HG02981 (cell line): ENCODE measurements at regions not wholly inside any gene's neighbourhood (a gene's known extent, or its start where the extent isn't known, plus 50 kb on each side); places are given as distances from the start of the nearest gene placed in this dataset.
"Not testable (repeated sequence)": the region's sequence is repeated elsewhere in the genome, so short reads cannot be mapped to it uniquely, and the experiment has no call there.

Experiments used
- ATAC-seq: cut with Tn5 transposase; IDR thresholded peaks from one replicate; pipeline ENCODE4 v1.9.1; 2021; ENCODE audit warnings: mild to moderate bottlenecking, moderate library complexity; ENCODE audit not compliant: unreplicated experiment

GRCh38 chr14:27211741-27212140 lies 613.9 kb upstream of the NOVA1 start:
- ATAC-seq, result no peak

DNA sequence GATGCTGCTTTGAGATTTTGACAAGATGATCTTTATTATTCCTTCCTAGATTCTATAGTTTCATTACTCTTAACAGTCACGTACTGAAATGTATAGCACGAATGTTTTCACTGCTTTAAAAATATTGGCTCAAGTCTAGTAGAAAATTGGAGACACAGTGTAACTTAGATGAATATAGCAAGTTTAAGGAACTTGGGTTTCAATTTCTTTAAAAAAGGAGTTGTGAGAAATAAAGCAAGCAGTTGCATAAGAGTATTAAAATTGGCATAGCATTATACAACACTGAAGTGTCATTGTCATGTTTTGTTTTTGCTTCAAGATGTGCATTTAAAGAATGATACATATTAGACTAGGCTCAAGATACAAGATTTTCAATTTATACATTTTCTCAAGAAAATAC lies 624.8 kb upstream of the NOVA1 start:
- ATAC-seq, result no peak

DNA sequence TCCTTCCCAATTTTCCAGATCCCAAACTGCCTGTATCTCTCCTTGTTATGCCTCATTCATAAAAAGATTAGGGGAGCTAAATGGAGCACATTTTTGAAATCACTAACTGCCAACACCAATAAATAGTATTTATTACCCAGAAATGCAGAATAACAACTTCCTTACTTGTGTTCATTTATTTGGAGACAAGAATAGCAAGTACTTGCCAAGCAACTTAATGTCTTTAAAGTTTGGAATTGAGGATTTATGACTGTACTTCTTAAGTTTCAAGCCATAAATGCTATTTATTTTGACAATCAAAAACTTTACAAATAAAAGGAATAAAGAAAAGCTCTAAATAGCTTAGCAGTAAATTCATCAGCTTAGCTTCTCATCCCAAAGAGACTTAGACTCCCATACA lies 626.1 kb upstream of the NOVA1 start:
- no peak for ATAC-seq

DNA sequence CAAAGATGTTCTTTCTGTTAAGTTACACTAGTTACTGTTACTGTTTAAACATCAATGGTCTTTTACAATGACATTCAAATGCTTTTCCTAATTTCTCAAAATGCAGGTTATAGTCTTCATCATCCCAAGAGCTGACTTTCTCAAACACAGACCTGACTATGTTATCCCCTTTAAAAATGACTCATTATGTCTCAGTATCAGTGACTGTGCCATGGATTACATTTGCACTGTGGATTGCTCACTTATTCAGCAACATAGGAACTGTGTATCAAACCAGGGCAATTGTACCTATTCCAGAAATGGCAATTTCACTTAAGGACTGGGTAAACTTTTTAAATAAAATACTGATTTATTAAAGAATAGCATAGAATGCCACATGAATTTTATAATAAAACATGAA lies 630.2 kb upstream of the NOVA1 start:
- no peak for ATAC-seq

- no peak for ATAC-seq
Measured at GRCh38 chr14:27234331-27234730, 636.5 kb upstream of the NOVA1 start.

DNA sequence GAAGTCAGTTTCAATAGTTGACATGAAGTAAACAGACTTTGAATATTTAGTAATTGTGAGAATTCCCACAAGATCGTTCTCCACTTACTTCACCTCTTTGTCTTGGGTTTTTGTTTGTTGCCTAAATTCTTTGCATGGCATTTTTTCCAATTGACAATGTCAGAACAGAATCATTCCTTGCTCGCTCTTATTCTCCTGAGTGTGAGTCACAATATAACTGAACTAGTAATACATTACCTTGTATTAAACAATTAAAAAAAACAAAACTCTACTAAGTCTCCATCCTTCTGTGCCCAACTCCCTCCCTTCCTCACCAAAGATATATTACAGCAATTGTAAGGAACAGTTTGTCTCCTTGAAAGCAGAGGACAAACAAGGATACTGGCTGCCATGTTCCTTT lies 638.8 kb upstream of the NOVA1 start:
- ATAC-seq, result no peak

DNA sequence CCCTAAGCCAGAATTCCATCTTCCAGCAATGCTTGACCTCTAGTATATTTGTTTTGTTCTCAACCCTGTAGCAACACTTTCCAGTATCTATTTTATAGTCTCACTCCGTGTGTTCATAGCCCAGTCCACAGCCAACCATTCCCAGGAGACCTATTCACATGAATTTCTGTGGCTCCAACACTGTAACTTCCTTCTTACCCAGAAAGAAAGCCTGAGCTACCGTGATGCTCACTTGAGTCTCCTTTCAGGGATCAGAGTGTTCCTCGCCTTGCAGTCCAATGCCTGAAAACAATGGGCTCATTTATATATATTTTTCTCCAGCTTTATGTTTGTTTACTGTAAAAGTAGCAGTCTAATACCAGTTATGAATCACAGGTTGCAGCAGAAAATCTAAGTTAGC lies 645.0 kb upstream of the NOVA1 start:
- ATAC-seq, result no peak

DNA sequence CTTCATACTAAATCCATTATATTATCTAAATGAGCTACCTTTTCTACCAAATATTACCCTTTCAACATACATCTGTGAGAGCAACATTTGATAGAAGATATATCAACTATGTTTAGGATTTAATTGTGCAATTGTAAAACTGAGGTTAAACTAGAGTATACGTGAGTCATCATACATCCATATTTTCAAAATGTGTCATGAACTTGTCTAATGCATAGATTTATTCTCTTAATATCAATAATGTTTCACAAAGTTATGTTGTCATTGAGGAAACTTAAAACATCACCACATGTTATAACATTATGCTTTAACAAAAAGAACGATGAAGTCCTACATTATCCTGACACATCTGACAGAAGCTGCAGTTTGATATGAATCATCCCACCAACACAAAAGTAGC lies 645.5 kb upstream of the NOVA1 start:
- ATAC-seq, result no peak

DNA sequence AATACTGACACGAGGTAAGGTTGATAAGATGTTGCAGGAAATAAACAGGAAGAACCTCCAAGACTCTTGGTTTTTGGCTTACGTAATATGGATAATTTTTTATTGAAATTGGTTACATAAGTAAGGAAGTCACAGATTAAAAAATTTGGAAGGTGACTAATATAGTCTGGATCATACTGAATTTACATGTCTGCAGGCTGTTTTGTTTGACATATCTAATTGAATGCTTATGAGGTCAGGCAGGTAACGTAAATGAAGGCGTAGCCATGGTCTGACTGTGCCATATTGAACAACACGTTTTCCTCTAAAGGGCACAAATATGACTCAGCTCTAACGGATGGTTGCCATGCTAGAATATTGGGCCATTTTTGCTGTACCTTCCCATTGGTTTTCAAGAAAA lies 648.1 kb upstream of the NOVA1 start:
- ATAC-seq, result no peak

DNA sequence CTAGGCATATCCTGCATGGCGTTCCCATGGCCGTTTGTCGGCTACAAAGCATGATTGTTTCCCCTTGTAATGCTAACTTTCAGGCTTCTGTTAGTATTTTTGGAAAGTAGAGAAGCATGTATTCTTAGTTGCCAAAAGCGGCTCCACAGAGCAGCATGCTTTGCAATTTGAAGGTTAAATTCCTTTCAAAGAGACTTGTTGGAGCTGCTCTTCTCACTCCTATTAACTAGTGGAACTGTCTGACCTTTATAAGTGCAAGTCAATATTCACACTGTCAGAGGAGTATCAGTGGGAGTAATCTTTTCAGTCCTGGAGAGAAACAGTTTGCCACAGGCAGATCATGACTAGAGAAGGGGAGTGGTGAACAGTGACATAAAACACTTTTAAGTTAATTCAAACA lies 656.1 kb upstream of the NOVA1 start:
- no peak for ATAC-seq

DNA sequence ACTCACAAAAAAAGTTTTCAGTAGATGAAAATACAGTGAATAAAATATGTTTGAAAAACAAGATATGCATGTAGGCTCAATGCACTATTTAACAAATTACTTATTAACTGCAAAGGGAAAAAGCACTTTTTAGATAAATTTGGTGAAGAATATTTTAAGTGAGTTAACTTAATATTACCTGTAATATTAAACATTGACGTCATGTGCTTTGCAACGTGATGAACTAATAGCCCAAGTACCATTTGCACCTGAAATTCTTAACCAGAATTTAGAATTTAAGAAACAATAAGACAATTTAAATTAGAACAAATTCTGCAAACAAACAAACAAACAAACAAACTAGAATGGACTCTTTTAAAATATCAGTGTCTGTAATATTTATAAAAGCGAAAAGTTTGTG lies 659.0 kb upstream of the NOVA1 start:
- ATAC-seq, result no peak

DNA sequence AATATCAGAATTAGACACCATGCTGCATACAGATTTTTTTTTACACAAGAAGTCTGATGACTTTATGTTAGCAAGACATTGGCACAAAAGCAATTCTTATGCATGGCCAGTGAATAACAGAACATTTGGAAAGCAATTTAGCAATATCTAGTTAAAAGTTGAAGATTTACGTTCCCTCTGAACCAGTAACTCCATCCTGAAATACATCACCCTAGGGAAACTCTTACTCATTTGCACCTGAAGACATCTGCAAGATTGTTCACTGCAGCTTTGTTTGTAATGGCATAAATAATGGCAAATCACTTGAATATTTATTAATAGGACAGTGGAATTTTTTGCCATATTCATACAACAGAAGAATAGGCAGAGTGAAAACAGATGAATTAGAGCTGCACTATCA lies 670.0 kb upstream of the NOVA1 start:
- ATAC-seq, result no peak

DNA sequence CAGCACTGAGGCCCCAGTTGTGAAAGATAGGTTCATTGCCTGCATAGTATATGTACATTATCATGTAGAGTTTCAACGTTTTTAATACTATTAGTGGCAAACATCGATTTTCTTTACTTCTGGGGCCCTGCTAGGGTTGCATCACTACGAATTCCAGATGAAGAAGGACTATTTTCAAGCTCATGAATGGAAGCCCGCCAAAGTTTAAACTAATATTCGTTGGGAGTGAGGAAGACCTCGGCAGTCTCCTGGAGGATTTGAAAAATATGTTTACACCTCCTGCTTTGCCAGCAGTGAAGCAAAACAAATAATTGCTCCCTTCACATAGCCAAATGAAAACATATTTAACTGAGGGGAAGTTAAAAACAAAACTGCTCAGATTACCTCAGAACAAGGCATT lies 672.9 kb upstream of the NOVA1 start:
- no peak for ATAC-seq

DNA sequence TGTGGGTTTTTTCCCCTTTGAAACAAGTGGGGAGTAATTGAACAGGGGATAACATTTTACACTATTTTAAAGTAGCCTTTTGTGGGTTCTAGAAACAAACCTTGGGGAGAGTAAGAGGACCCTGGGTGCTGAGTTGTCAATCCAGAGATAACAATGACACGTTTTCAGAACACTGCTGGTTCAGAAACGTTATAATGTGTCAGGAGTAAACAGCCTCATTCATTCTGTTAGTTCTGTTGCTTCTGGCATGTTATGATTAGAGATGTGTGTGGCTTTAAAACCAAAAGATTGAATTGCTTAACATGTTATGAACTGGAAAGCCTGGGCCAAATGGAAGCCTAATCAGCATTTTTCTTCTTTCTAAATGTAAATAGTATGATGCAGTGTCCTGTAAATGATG lies 680.5 kb upstream of the NOVA1 start:
- no peak for ATAC-seq

GRCh38 chr14:27305441-27305945 lies 707.7 kb upstream of the NOVA1 start:
- ATAC-seq, result no peak

- ATAC-seq, result not testable (repeated sequence)
Measured at GRCh38 chr14:27312730-27313129, 714.9 kb upstream of the NOVA1 start.

- ATAC-seq, result no peak
Measured at GRCh38 chr14:27314231-27314630, 716.4 kb upstream of the NOVA1 start.

GRCh38 chr14:27315477-27315876 lies 717.6 kb upstream of the NOVA1 start:
- ATAC-seq, result no peak

- ATAC-seq, result no peak
Measured at GRCh38 chr14:27315947-27316346, 718.1 kb upstream of the NOVA1 start.

- ATAC-seq, result no peak
Measured at GRCh38 chr14:27318774-27319420, 721.1 kb upstream of the NOVA1 start.

DNA sequence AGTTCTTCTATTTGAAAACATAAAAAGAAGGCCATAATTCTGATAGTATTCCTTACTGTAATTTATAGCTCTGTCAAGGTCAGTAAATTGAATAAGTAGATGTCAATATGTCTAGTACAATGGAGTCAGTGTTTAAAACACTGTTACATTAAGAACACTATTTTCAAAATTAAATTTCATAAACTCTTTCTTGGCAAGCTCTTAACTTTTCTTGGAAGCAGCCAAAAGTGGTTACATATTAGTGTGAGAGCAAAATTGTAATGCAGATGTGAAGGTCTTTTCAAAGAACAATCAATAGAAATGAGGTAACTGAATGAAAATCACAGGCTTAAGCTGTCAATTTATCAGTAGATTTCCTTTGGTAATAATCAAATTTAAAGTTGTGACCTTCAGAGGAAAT lies 722.4 kb upstream of the NOVA1 start:
- no peak for ATAC-seq

DNA sequence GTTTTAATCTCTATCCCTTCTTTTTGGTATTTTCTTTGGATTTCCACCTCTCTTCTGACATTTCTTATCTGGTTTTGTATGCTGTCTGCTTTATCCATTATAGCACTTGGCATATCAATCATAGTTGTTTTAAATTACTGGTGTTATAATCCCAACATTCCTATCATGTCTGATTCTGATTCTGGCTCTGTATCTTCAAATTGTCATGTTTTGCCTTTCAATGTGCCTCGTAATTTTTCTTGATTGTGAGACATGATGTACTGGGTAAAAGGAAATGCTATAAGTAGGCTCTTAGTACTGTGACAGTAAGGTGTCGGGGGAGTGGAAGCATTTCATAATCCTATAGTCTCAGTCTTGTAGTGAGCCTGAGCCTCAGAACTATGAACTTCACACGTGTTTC lies 729.3 kb upstream of the NOVA1 start:
- ATAC-seq, result no peak

GRCh38 chr14:27338012-27338411 lies 740.2 kb upstream of the NOVA1 start:
- no peak for ATAC-seq
